ENCODE measurements at regions not wholly inside any gene's neighbourhood (a gene's known extent, or its start where the extent isn't known, plus 50 kb on each side); places are given as distances from the start of the nearest gene placed in this dataset.

- H2BK12ac ChIP-seq (ENCODE audit: low read length): no peak overlapping the region
- H2BK5ac ChIP-seq (ENCODE audit: low read length): no peak overlapping the region
- no CpG with 5 or more reads among the region's 3 CpGs for WGBS, 2 donors (ENCODE audit: extremely low coverage in 2 of 2, insufficient read length in 2 of 2, insufficient replicate concordance in 1 of 2)
Measured at GRCh38 chr4:138868562-138868961, 147.0 kb upstream of the NOCT start.

GRCh38 chr4:138867404-138867803 is 148.2 kb upstream of the NOCT start:
- H3K79me1 ChIP-seq (ENCODE audit: low read depth, low read length): no peaks in the 10 kb centered on the region
- WGBS, 2 donors (ENCODE audit: extremely low coverage in 2 of 2, insufficient read length in 2 of 2, insufficient replicate concordance in 1 of 2): 100% methylated on average over 3 of the region's 6 CpGs; no CpG with 5 or more reads in 1 of the 2 donors
- H3K27ac ChIP-seq (replicated peaks; ENCODE audit: low read length): no peak overlapping the region
- H2AK5ac ChIP-seq (ENCODE audit: low read depth, low read length): no peak overlapping the region
- H2BK5ac ChIP-seq (ENCODE audit: low read length): no peak overlapping the region
- peak overlapping the region; percentile 7 for H4K91ac ChIP-seq (ENCODE audit: low read depth, low read length, poor library complexity)
- H2BK15ac ChIP-seq (ENCODE audit: low read length): no peak overlapping the region
- peaks cover 0 to 2% (median 0%) of the 10 kb centered on the region in 3 experiments for H3K27me3 ChIP-seq (ENCODE audit: control insufficient read depth in 3 of 3, insufficient read depth in 3 of 3, low read depth in 1 of 3, low read length in 3 of 3)
- no peak overlapping the region for H2BK12ac ChIP-seq (ENCODE audit: low read length)
- peaks cover 0 to 2% of the 10 kb centered on the region in 2 donors for H3K9me3 ChIP-seq (replicated peaks in 1 of 2; ENCODE audit: control insufficient read depth in 2 of 2, insufficient read depth in 1 of 2, low read depth in 1 of 2, low read length in 2 of 2)
- H3K14ac ChIP-seq (ENCODE audit: low read length): peak overlapping the region; percentile 73
- H3K4me3 ChIP-seq (ENCODE audit: low read length in 2 of 2): peak overlapping the region in 1 of 2 donors; percentile 43
- peak overlapping the region; percentile 61 for H3K9ac ChIP-seq (ENCODE audit: low read depth, low read length, poor library complexity)
- no peak overlapping the region for H3K18ac ChIP-seq (ENCODE audit: low read length)
- peaks cover 2 to 8% of the 10 kb centered on the region in 2 donors for H3K4me1 ChIP-seq (ENCODE audit: control insufficient read depth in 2 of 2, insufficient read depth in 1 of 2, low read depth in 1 of 2, low read length in 2 of 2)
- no peaks in the 10 kb centered on the region for H3K36me3 ChIP-seq (replicated peaks in 1 of 2; ENCODE audit: control insufficient read depth in 2 of 2, insufficient read depth in 2 of 2, low read length in 2 of 2)
- no peak overlapping the region for H2BK120ac ChIP-seq (ENCODE audit: low read depth, low read length)
- H3K4me2 ChIP-seq (ENCODE audit: insufficient read depth, low read length, poor library complexity, severe bottlenecking): no peak overlapping the region
- no peak overlapping the region for H2AFZ ChIP-seq (ENCODE audit: low read length)
- H4K8ac ChIP-seq (ENCODE audit: low read depth, low read length): peak overlapping the region; percentile 43
- H3K4ac ChIP-seq (ENCODE audit: low read length): no peak overlapping the region
- no peak overlapping the region for H3K23ac ChIP-seq (ENCODE audit: low read depth, low read length, poor library complexity)
- no peak for DNase-seq (ENCODE audit: low spot score)

More at GRCh38 chr4:138868562-138868961, 147.0 kb upstream of the NOCT start:
- Histone ChIP-seq H3K27me3 (ENCODE audit: control insufficient read depth in 3 of 3, insufficient read depth in 3 of 3, low read depth in 1 of 3, low read length in 3 of 3) (peaks cover 0 to 2% (median 0%) of the 10 kb centered on the region in 3 experiments), H2BK120ac (ENCODE audit: low read depth, low read length) (no peak overlapping the region), H3K23ac (ENCODE audit: low read depth, low read length, poor library complexity) (no peak overlapping the region), H4K91ac (ENCODE audit: low read depth, low read length, poor library complexity) (no peak overlapping the region), H4K8ac (ENCODE audit: low read depth, low read length) (no peak overlapping the region), H3K4me3 (ENCODE audit: low read length in 2 of 2) (no peak overlapping the region), H3K18ac (ENCODE audit: low read length) (no peak overlapping the region), H3K27ac (replicated peaks; ENCODE audit: low read length) (no peak overlapping the region), H2AK5ac (ENCODE audit: low read depth, low read length) (no peak overlapping the region), H3K9me3 (replicated peaks in 1 of 2; ENCODE audit: control insufficient read depth in 2 of 2, insufficient read depth in 1 of 2, low read depth in 1 of 2, low read length in 2 of 2) (peaks cover 0 to 2% of the 10 kb centered on the region in 2 donors), H2AFZ (ENCODE audit: low read length) (no peak overlapping the region), H3K4me2 (ENCODE audit: insufficient read depth, low read length, poor library complexity, severe bottlenecking) (no peak overlapping the region), H3K79me1 (ENCODE audit: low read depth, low read length) (no peaks in the 10 kb centered on the region), H3K4me1 (ENCODE audit: control insufficient read depth in 2 of 2, insufficient read depth in 1 of 2, low read depth in 1 of 2, low read length in 2 of 2) (peaks cover 2 to 8% of the 10 kb centered on the region in 2 donors), H3K36me3 (replicated peaks in 1 of 2; ENCODE audit: control insufficient read depth in 2 of 2, insufficient read depth in 2 of 2, low read length in 2 of 2) (no peaks in the 10 kb centered on the region), H2BK15ac (ENCODE audit: low read length) (no peak overlapping the region), H3K4ac (ENCODE audit: low read length) (no peak overlapping the region), H3K14ac (ENCODE audit: low read length) (no peak overlapping the region), H3K9ac (ENCODE audit: low read depth, low read length, poor library complexity) (no peak overlapping the region)
- DNase-seq (ENCODE audit: low spot score): no peak

GRCh38 chr4:138866314-138866713 is 149.3 kb upstream of the NOCT start:
- Histone ChIP-seq H2BK12ac (ENCODE audit: low read length) (no peak overlapping the region), H3K23ac (ENCODE audit: low read depth, low read length, poor library complexity) (no peak overlapping the region), H2BK15ac (ENCODE audit: low read length) (no peak overlapping the region), H4K8ac (ENCODE audit: low read depth, low read length) (no peak overlapping the region), H3K14ac (ENCODE audit: low read length) (no peak overlapping the region), H3K4me2 (ENCODE audit: insufficient read depth, low read length, poor library complexity, severe bottlenecking) (no peak overlapping the region), H2BK120ac (ENCODE audit: low read depth, low read length) (no peak overlapping the region), H2AFZ (ENCODE audit: low read length) (no peak overlapping the region), H3K18ac (ENCODE audit: low read length) (peak overlapping the region; percentile 20), H3K4me1 (ENCODE audit: control insufficient read depth in 2 of 2, insufficient read depth in 1 of 2, low read depth in 1 of 2, low read length in 2 of 2) (peaks cover under 1 to 8% of the 10 kb centered on the region in 2 donors), H3K4me3 (ENCODE audit: low read length in 2 of 2) (no peak overlapping the region), H3K4ac (ENCODE audit: low read length) (no peak overlapping the region), H2BK5ac (ENCODE audit: low read length) (no peak overlapping the region), H3K79me1 (ENCODE audit: low read depth, low read length) (no peaks in the 10 kb centered on the region), H2AK5ac (ENCODE audit: low read depth, low read length) (no peak overlapping the region), H3K9me3 (replicated peaks in 1 of 2; ENCODE audit: control insufficient read depth in 2 of 2, insufficient read depth in 1 of 2, low read depth in 1 of 2, low read length in 2 of 2) (peaks cover 0 to 2% of the 10 kb centered on the region in 2 donors), H3K9ac (ENCODE audit: low read depth, low read length, poor library complexity) (no peak overlapping the region), H3K27me3 (ENCODE audit: control insufficient read depth in 3 of 3, insufficient read depth in 3 of 3, low read depth in 1 of 3, low read length in 3 of 3) (peaks cover 0 to 2% (median 0%) of the 10 kb centered on the region in 3 experiments), H4K91ac (ENCODE audit: low read depth, low read length, poor library complexity) (no peak overlapping the region), H3K27ac (replicated peaks; ENCODE audit: low read length) (no peak overlapping the region), H3K36me3 (replicated peaks in 1 of 2; ENCODE audit: control insufficient read depth in 2 of 2, insufficient read depth in 2 of 2, low read length in 2 of 2) (no peaks in the 10 kb centered on the region)
- no CpG with 5 or more reads among the region's 2 CpGs for WGBS, 2 donors (ENCODE audit: extremely low coverage in 2 of 2, insufficient read length in 2 of 2, insufficient replicate concordance in 1 of 2)
- no peak for DNase-seq (ENCODE audit: low spot score)

- H3K9me3 ChIP-seq (replicated peaks in 1 of 2; ENCODE audit: control insufficient read depth in 2 of 2, insufficient read depth in 1 of 2, low read depth in 1 of 2, low read length in 2 of 2): peaks cover 0 to 2% of the 10 kb centered on the region in 2 donors
- WGBS, 2 donors (ENCODE audit: extremely low coverage in 2 of 2, insufficient read length in 2 of 2, insufficient replicate concordance in 1 of 2): no CpG with 5 or more reads among the region's 8 CpGs
- no peak overlapping the region for H2BK12ac ChIP-seq (ENCODE audit: low read length)
- no peaks in the 10 kb centered on the region for H3K36me3 ChIP-seq (replicated peaks in 1 of 2; ENCODE audit: control insufficient read depth in 2 of 2, insufficient read depth in 2 of 2, low read length in 2 of 2)
- no peak overlapping the region for H2AFZ ChIP-seq (ENCODE audit: low read length)
- H3K27ac ChIP-seq (replicated peaks; ENCODE audit: low read length): no peak overlapping the region
- no peak overlapping the region for H3K23ac ChIP-seq (ENCODE audit: low read depth, low read length, poor library complexity)
- H4K8ac ChIP-seq (ENCODE audit: low read depth, low read length): no peak overlapping the region
- peaks cover 0 to 8% of the 10 kb centered on the region in 2 donors for H3K4me1 ChIP-seq (ENCODE audit: control insufficient read depth in 2 of 2, insufficient read depth in 1 of 2, low read depth in 1 of 2, low read length in 2 of 2)
- H3K4ac ChIP-seq (ENCODE audit: low read length): no peak overlapping the region
- H3K9ac ChIP-seq (ENCODE audit: low read depth, low read length, poor library complexity): no peak overlapping the region
- H3K27me3 ChIP-seq (ENCODE audit: control insufficient read depth in 3 of 3, insufficient read depth in 3 of 3, low read depth in 1 of 3, low read length in 3 of 3): peaks cover 0 to 2% (median 0%) of the 10 kb centered on the region in 3 experiments
- H4K91ac ChIP-seq (ENCODE audit: low read depth, low read length, poor library complexity): no peak overlapping the region
- no peak overlapping the region for H3K14ac ChIP-seq (ENCODE audit: low read length)
- DNase-seq (ENCODE audit: low spot score): no peak
- no peak overlapping the region for H3K4me3 ChIP-seq (ENCODE audit: low read length in 2 of 2)
- no peak overlapping the region for H3K4me2 ChIP-seq (ENCODE audit: insufficient read depth, low read length, poor library complexity, severe bottlenecking)
- no peak overlapping the region for H2AK5ac ChIP-seq (ENCODE audit: low read depth, low read length)
- H3K18ac ChIP-seq (ENCODE audit: low read length): no peak overlapping the region
- H3K79me1 ChIP-seq (ENCODE audit: low read depth, low read length): no peaks in the 10 kb centered on the region
- no peak overlapping the region for H2BK120ac ChIP-seq (ENCODE audit: low read depth, low read length)
- H2BK15ac ChIP-seq (ENCODE audit: low read length): no peak overlapping the region
- no peak overlapping the region for H2BK5ac ChIP-seq (ENCODE audit: low read length)
Measured at GRCh38 chr4:138865765-138866164, 149.8 kb upstream of the NOCT start.

Measured in neuronal stem cell (in vitro differentiated cells).